Hematopoietic multipotent progenitor cell treated with erythropoietin and hydrocortisone succinate and interleukin-3 and kit ligand, for 15 days (in vitro differentiated cells): ENCODE measurements at regions not wholly inside any gene's neighbourhood (a gene's known extent, or its start where the extent isn't known, plus 50 kb on each side); places are given as distances from the start of the nearest gene placed in this dataset.

Source experiments
- DNase-seq: peaks from one replicate; pipeline ENCODE4 v3.0.0-alpha.2; 2015; ENCODE audit warnings: low spot score

DNA sequence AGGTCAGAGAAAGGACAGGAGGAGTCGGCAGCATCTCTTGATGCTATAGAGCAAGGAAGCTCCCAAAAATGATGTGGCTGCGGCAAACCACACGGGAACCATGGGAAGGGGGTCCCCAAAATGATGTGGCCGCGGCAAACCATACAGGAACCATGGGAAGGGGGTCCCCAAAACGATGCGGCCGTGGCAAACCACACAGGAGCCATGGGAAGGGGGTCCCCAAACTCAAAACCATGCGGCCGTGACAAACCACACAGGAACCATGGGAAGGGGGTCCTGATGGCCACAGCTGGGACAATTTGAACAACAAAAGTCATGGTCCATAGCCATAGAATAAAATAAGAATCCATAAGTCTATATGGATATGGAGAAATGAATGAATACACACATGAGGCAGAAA, 58.4 kb upstream of the GLI2 start:
- DNase-seq: no peak

DNA sequence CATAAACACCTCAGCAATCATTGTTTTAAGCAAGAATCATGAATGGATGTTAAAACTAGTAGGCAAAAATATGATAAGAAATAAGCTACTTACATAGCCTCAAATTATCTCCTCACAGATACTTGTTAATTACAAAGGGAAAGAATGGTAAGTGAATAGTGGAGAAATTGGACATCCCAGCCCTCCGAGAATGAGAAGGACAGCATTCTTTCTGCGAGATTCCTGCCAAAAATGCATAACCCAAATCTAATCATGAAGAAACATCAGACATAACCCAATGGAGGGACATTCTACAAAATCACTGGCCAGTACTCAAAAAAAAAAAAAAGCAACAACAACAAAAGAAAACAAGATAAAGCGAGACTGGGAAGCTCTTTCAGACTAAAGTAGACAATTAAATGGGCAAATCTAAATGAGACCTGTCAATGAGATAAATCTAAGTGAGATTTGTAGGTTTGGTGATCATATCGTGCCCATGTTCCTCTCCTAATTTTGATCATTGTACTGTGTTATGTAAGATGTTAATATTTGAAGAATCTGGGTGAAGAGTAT, 57.9 kb upstream of the GLI2 start:
- no peak for DNase-seq

DNA sequence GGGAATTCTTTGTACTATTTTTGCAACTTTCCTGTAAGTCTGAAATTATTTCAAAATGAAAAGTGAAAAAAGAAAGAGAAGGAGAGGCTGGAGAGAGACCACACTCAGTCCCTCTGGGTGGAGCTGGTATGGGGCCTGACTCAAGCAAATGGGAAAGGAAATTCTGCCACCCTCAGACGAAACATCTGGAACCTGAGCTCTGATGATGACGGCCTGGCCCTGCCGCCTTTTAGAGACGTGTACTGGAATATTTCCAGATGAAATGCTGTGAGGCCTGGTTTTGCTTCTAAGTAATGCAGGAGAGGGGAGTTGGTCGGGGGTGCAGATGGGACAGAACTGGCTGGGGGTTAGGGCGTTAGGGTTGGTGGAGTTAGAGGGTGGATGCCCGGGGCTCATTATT, 57.4 kb upstream of the GLI2 start:
- DNase-seq: no peak

DNA sequence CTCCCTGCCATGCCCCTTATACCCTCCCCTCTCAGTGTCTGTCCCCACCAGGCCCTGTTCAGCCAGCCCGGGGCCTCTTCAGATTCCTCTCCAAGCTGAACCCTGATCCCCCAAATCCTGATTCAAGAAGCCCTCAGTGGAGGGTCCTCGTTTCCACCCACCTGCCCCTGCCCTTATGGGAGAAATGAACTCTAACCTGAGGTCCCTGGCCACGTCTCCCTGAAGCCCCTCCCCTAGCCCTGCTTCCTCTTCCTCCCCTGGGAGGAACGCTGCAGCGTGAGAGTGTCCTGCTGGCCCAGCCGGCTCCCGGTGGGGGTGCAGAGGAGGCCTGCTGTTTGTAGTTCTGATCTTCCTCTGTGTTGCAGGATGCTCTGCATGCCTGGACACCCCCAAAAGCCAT, 56.7 kb upstream of the GLI2 start:
- DNase-seq: no peak

DNA sequence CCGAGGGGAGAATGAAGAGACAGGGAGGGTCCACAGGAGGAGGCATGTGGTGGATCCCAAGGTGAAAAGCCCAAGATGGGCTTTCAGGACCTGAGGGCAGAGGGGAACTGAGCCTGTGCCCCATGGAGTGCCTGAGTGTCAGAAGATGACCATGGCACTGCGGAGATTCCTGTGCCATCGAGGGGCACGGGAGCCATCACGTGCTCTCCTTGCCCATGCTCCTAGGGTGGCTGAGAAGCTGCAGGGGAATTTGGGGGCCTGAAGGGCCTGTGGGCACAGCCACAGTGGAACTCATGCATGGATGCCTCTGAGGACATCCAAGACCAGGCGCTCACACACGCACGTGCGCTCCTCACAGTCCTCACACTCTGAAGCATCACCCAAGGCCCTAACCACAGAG, 56.1 kb upstream of the GLI2 start:
- DNase-seq: no peak

DNA sequence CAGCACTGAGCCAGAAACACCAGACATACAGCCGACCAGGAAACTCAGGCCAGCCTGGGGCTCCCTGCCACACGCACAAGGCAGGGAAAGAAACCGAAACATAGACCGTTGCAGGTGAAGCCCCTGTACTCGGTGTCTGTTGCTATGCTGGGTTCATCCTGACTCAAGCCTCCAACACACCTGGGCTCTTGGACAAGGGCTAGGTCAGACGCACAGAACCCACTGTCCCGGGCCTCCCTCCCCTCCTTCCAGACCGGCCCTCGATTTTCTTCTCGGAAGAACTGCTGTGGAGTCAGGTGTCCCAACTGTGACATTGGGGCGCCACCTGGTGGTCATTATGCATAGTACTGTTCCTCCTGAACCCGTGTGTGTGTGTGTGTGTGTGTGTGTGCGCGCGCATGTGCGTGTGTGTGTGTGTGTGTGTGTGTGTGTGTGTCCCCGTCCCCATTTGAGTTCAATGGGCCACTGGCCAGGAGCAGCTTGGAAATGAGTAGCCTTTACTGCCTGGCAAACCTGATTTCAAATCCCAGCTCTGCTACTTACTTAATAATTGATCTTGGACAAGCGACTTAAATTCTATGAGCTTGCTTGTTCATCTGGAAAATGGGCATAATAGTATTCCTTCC, 55.4 kb upstream of the GLI2 start:
- peak; percentile 63 for DNase-seq

DNA sequence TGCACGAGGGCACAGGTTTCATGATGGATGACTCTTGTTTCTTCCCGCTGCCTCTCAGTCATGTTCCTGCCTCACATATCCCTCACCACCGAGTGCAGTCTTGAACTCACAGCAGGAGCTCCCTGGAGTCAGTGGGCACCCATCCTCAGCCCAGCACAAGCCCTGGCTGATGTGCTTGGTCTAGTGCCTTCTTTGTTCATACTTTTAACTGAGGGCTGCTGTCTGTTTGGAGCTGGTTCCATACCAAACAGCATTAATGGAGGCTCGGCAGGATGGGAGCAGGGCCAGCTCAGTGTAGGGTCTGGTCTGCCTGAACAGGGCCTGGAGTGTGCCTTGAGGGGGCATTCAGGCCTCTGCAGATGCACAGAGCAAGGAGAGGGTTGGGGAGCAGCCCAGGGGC, 54.5 kb upstream of the GLI2 start:
- no peak for DNase-seq

DNA sequence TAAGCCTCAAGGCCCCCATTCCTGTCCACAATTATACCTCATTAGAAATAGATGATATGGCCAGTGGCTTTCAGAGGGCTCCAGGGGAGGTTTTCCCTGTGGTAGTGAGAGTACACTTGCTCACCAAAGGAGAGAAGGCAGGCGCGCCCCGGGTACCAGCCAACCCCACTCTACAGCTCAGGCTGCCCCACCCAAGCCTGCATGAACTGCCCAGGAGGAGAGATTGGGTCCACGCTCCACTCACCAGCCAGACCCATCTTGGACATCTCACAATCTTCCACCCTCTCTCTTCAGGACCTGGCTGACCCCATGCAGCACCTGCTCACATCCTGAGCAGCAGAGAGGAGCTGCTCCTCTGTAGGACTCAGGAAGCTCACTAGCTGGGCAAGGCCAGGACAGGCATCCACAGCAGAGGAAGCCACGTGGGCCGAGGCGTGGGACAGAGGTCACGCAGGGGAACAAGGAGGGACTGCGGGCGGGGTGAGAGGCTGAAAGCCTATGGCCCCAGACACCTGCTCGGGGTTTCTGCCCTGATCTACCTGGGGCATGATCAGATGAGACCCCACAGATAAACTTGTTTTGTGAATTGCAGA, 53.9 kb upstream of the GLI2 start:
- DNase-seq: no peak

DNA sequence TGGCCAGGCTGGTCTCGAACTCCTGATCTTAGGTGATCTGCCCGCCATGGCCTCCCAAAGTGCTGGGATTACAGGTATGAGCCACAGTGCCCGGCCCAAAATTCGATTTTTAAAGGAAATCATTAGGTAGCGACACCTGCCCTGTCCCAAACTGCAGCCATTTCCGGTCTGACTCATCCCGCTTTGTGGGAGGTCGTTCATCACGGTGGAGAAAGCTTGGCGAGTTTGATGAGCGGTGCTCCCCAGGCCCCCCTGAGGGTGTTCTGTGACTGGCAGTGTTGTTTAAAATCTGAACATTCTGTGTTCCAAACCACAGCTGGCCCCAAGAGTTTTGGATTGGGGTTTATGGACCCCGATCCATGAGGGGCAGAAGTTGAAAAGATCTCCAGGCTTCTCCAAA, 53.0 kb upstream of the GLI2 start:
- no peak for DNase-seq

DNA sequence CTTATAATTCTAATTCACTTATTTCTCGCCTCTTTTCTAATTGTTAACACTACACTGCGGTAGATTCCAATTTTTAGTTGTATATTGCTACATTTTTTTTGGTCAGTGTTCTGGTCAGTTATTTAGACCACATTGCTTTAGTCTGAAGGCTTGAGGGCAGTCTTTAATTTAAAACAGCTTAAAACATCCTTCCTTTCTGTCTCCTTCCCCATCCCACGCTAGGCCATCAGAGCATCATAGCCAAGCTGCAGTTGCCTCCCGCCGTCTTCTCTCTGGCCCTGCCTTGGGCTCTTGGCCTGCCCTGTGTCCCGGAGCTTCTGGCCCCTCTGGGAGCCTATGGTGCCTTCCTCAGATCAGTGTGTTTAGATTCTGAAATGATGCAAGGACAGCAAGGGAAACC, 52.6 kb upstream of the GLI2 start:
- DNase-seq: no peak

DNA sequence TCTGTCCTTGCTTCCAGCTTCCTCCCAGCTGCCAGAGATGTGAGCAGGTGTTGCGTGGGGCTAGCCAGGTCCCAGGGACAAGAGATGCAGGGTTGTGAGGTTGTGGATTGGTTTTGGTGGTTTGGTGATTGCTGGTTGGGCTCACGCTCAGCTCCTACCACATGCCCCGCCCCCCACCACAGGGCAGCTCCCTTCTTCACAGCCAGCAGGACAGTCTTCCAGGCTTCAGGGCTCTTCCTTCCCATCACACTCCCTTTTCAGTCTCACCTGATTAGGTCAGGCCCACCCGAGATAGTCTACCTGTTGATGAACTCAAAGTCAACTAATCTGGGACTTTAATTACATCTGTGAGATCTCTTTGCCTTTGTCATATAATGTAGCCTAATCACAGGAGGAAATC, 52.0 kb upstream of the GLI2 start:
- DNase-seq: no peak

DNA sequence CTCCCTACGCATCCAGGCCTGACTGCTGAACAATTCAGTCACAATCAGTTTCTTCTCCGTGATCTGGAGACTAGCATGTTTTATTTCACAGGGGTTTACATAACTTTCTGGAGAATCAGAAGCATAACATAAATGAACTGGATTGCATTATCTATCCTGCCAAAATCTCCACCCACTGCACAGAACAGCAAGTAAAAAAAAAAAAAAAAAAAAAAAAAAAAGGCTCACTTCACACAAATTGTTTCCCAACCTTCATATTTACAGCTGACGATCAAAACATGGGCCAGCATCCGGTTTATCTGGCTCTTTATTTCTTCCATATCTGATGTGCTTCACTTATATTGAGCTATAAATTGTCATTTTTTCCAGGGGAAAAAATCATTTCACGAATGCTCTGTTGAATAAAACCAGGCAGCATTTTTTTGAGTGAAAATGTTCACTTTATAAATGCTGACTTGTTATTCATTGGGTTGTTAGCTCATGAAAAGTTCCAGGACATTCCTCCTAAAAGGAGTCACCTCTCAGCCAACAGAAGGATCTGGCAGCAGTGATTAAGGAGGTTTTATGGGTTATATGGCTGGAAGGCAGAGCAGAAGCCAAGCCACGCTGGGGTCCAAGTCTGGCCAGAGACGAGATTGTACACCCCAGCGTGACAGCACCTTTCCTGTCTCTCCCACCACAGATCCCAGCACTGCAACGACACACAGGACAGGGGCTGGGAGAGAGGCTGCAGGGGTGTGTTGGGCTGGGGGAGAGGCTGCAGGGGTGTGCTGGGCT, 51.2 kb upstream of the GLI2 start:
- no peak for DNase-seq

DNA sequence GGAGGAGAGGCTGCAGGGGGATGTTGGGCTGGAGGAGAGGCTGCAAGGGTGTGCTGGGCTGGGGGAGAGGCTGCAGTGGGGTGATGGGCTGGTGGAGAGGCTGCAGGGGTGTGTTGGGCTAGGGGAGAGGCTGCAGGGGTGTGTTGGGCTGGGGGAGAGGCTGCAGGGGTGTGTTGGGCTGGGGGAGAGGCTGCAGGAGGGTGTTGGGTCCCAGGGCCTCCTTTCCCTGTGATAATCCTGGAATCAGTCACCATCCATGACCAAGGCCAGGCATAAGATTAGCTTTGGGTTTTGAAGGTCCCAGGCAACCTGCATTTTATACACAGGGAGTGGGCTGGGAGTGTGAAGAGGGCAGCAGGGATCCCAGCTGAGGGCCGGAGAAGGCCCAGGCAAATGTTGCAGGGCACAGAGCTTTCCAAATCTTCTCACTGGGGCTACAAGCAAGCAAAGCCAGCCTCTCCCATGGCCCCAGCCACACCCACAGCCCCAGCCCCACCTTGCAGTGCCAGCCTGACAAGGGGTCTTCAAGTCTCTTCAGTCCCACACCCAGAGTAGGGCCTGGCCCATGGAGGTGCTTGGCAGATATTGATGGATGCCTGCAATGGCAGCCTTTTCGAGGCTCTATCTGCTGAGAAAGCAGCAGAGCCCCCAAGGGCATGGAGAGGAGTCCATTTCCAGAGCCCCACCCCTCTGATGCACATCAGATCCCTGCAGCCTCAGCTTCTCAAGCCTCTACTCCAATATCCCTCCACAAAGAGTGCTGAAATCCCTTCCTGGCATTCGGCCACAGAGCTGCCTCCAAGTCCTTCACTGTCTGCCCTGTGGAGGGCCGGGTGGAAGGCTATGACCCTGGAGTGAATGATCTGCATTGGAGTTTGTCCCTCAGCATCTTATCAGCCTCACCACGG, 50.3 kb upstream of the GLI2 start:
- DNase-seq: no peak
